Caki2 (cell line): ENCODE measurements at regions not wholly inside any gene's neighbourhood (a gene's known extent, or its start where the extent isn't known, plus 50 kb on each side); places are given as distances from the start of the nearest gene placed in this dataset.

Source experiments
- DNase-seq: peaks from one replicate; pipeline ENCODE4 v3.0.0-alpha.2; 2015; ENCODE audit warnings: low read depth
- in situ Hi-C: cut with HindIII; loops from 2 replicates; pipeline ENCODE4 v1.10.0; 2016; ENCODE audit warnings: low sequenced_read_pairs, low pct_unique_long_range_greater_than_20kb, mixed read lengths

GRCh38 chr11:92409355-92409754 lies 184.7 kb downstream of the FAT3 start:
- no peak for DNase-seq
- in situ Hi-C loops, result no loop called here

DNA sequence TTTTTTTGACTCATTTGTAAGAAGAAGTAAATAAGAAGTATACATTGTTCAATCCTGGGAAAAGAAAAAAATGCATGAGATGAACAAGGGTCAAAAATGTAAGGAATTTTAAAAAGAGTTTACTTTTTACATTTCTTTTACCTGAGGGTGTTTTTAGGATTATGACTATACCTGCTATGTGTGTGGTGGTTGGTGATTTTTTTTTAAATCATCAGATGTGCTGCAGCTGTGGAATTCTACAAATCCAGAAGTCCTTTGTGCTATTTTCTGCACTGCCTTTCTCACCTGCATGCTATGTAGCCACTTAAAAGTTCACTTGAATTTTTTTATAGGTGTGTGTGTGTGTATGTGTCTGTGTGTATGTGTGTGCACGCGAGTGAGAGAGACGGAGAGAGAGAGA lies 185.3 kb downstream of the FAT3 start:
- in situ Hi-C loops, result no loop called here
- no peak for DNase-seq

GRCh38 chr11:92410526-92410925 lies 185.9 kb downstream of the FAT3 start:
- no peak for DNase-seq
- in situ Hi-C loops, result no loop called here

- in situ Hi-C loops, result no loop called here
- DNase-seq, result no peak
Observed at GRCh38 chr11:92411431-92411830, 186.8 kb downstream of the FAT3 start.

DNA sequence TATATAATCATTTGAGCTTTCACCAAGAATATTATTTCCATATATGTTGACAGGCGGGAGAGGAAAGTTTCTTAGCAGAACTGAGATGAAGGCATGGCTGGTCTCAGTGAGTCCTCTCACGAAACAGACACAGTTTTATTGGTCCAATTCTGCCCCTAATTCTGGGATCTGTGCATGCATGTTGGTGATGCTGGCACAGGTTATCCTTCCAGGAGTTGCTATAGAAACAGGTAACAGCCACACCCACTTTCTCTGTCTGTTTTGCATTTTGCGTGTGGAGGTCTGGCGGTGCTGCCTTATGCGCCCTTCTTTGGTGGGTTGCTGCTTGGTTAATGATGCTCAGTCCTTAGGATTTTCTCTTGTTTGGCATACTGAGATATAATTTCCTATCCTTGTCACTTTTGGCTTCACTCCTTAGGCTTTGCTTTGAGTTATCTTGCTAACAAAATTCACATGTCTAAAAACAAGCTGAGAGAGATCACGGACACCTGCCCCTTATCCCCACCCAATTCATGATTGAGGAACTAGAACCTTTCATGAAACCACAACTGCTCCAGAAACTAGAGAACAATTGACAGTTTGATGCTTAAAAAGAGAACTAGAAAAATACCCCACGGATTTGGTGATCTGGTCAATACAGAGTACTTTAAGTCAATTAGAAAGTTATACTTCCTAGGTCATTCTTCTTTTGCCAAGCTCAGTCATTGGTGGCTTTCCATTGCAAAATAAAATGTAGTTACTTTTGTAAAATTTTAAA lies 189.3 kb downstream of the FAT3 start:
- in situ Hi-C loops, result no loop called here
- DNase-seq, result no peak

DNA sequence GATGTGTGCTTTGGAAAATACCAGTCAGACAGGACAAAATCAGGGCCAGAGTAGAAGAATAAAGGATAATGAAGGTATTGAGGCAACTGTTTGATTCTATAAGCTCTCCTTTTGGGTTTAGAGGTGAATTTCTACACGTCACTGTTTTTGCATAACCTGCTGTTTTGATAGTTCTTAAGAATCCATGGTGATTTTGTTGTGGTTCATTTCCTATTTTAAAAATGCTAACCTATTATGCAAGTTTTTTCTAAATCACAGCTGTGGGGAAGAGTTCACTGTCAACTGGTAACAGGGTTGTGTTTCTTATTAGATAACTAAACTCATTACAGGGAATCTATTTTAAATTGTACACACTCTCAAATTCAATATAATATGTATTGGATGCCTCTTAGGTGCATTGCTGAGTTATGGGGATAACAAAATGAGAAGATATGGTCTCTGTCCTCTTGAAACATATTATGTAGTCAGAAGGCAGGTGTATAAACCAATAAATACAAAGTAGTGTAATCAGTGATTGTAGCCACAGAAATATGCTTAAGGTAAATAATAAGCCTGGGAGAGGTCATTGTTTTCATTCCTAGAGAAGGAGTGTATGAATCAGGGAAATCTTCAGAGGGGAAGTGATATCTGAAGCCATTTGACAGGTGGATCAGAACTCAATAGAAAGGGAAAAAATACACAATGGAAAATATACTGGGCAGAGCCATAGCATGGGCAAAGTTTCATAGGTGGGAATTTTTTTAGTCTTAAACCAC lies 192.5 kb downstream of the FAT3 start:
- in situ Hi-C loops, result no loop called here
- no peak for DNase-seq

GRCh38 chr11:92423115-92424034 lies 198.8 kb downstream of the FAT3 start:
- no peak for DNase-seq
- in situ Hi-C loops, result no loop called here

DNA sequence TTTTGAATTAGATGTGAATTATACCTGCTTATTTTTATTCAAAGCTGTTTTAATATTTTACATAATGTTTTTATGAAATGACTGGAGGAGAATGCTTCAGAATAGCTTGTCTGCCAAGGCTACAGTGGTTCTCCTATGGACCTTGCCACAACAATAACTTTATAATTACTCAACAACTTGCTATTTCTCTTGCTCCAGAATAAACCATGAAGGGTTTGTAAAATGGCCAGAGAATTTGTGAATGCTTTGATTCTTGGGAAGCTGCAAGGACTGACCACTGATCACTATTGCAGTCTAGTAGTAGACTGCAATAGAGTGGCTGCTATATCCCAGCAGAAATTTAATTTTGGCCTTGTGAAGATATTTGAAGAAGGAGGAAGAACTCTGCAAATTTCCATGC lies 199.7 kb downstream of the FAT3 start:
- no peak for DNase-seq
- in situ Hi-C loops, result no loop called here

- no peak for DNase-seq
Observed at GRCh38 chr11:92425127-92425526, 200.5 kb downstream of the FAT3 start.

GRCh38 chr11:92432515-92432914 lies 207.9 kb downstream of the FAT3 start:
- no peak for DNase-seq
- in situ Hi-C loops, result no loop called here

More at GRCh38 chr11:92425127-92425526, 200.5 kb downstream of the FAT3 start:
- in situ Hi-C loops, result no loop called here

GRCh38 chr11:92436034-92436920 lies 211.7 kb downstream of the FAT3 start:
- in situ Hi-C loops, result no loop called here
- no peak for DNase-seq

- no peak for DNase-seq
- in situ Hi-C loops, result no loop called here
Observed at GRCh38 chr11:92439133-92439532, 214.5 kb downstream of the FAT3 start.

GRCh38 chr11:92440701-92441442 lies 216.3 kb downstream of the FAT3 start:
- DNase-seq, result no peak
- in situ Hi-C loops, result no loop called here

- DNase-seq, result no peak
- in situ Hi-C loops, result no loop called here
Observed at GRCh38 chr11:92441443-92441726, 216.8 kb downstream of the FAT3 start.

GRCh38 chr11:92443199-92443598 lies 218.6 kb downstream of the FAT3 start:
- DNase-seq, result no peak
- in situ Hi-C loops, result no loop called here

GRCh38 chr11:92447586-92447985 lies 223.0 kb downstream of the FAT3 start:
- DNase-seq, result no peak

DNA sequence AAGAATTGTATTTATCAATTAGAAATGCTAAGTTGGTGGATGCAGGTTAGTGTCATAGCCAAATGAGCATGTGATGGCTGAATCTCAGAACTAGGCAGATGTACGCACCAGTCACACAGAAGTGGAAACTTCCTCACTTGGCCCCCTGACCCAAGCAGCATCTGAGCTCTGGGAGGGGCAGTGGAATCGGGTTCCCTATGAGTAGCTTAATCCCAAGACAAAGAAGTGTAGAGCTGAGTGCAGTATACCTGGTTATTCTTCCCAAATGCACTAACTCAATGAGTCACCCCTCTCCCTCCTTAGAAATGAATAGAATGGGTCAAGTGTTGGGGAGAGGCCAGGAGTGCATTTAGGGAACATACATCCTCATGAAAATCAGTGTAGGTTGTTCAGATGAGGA lies 224.6 kb downstream of the FAT3 start:
- in situ Hi-C loops, result no loop called here
- DNase-seq, result no peak

More at GRCh38 chr11:92447586-92447985, 223.0 kb downstream of the FAT3 start:
- in situ Hi-C loops, result no loop called here
